GM23338 (cell line): ENCODE measurements at regions not wholly inside any gene's neighbourhood (a gene's known extent, or its start where the extent isn't known, plus 50 kb on each side); places are given as distances from the start of the nearest gene placed in this dataset.

Experiments
- ATAC-seq: fragments of 200-7000 bp; cut with Tn5 transposase; 3 replicates; pipeline ENCODE4 v1.9.1; 2020
- DNase-seq: peaks from one replicate; pipeline ENCODE4 v3.0.0-alpha.2; 2015; ENCODE audit warnings: low spot score
- H2AFZ ChIP-seq: fragments of 200-600 bp; sonication (generic); 2 replicates; pipeline ENCODE4 v1.8.0; 2016; ENCODE audit warnings: antibody characterized with exemption, mild to moderate bottlenecking, moderate library complexity
- H3F3A ChIP-seq: fragments of 200-600 bp; sonication (generic); replicated peaks from 2 replicates; pipeline ENCODE4 v1.8.0; 2017; ENCODE audit warnings: antibody characterized with exemption, mixed run types, low read depth
- H3K27ac ChIP-seq: fragments of 200-600 bp; sonication (generic); 2 replicates; pipeline ENCODE4 v1.6.1; 2016; ENCODE audit warnings: low read depth
- H3K27me3 ChIP-seq: fragments of 200-600 bp; sonication (generic); 2 replicates; pipeline ENCODE4 v1.8.0; 2016; ENCODE audit warnings: mild to moderate bottlenecking, mixed run types, moderate library complexity; ENCODE audit not compliant: insufficient read depth
- H3K36me3 ChIP-seq: fragments of 200-600 bp; sonication (generic); 2 replicates; pipeline ENCODE4 v1.8.0; 2016; ENCODE audit warnings: mild to moderate bottlenecking; ENCODE audit not compliant: insufficient read depth
- H3K4me1 ChIP-seq: fragments of 200-600 bp; sonication (generic); 2 replicates; pipeline ENCODE4 v1.8.0; 2016; ENCODE audit warnings: mild to moderate bottlenecking, moderate library complexity; ENCODE audit not compliant: insufficient read depth
- H3K4me2 ChIP-seq: fragments of 200-600 bp; sonication (generic); 2 replicates; pipeline ENCODE4 v1.7.1; 2017; ENCODE audit warnings: mixed run types
- H3K4me3 ChIP-seq: fragments of 200-600 bp; sonication (generic); 2 replicates; pipeline ENCODE4 v1.6.1; 2016; ENCODE audit warnings: mixed run types
- H3K79me2 ChIP-seq: fragments of 200-600 bp; sonication (generic); replicated peaks from 2 replicates; pipeline ENCODE4 v1.8.0; 2017; ENCODE audit warnings: mild to moderate bottlenecking; ENCODE audit not compliant: insufficient read depth
- H3K9me2 ChIP-seq: fragments of 200-600 bp; sonication (generic); 2 replicates; pipeline ENCODE4 v1.8.0; 2017; ENCODE audit not compliant: insufficient read depth
- H4K20me1 ChIP-seq: fragments of 200-600 bp; sonication (generic); replicated peaks from 2 replicates; pipeline ENCODE4 v1.8.0; 2017; ENCODE audit warnings: mild to moderate bottlenecking; ENCODE audit not compliant: insufficient read depth
- H3K27ac Mint-ChIP-seq: 2 replicates; pipeline ENCODE4 v1.8.0; 2020; ENCODE audit warnings: inconsistent platforms, mild to moderate bottlenecking, moderate library complexity, mixed read lengths
- H3K27me3 Mint-ChIP-seq: 3 replicates; pipeline ENCODE4 v1.8.0; 2022; ENCODE audit warnings: low read depth, mild to moderate bottlenecking, moderate library complexity, mixed read lengths, inconsistent platforms; ENCODE audit not compliant: insufficient read depth, poor library complexity
- H3K36me3 Mint-ChIP-seq: 3 replicates; pipeline ENCODE4 v1.8.0; 2021; ENCODE audit warnings: low read depth, mild to moderate bottlenecking, inconsistent platforms, moderate library complexity, mixed read lengths
- H3K4me1 Mint-ChIP-seq: 3 replicates; pipeline ENCODE4 v1.8.0; 2020; ENCODE audit warnings: mild to moderate bottlenecking, inconsistent platforms, mixed read lengths
- H3K4me3 Mint-ChIP-seq: 3 replicates; pipeline ENCODE4 v1.8.0; 2021; ENCODE audit warnings: moderate library complexity, mild to moderate bottlenecking, inconsistent platforms, mixed read lengths
- H3K9me3 Mint-ChIP-seq: 3 replicates; pipeline ENCODE4 v1.8.0; 2020; ENCODE audit warnings: moderate library complexity, mild to moderate bottlenecking, inconsistent platforms, mixed read lengths
- CREB1 ChIP-seq: fragments of 250-450 bp; sonication (Bioruptor Pico); IDR thresholded peaks from 2 replicates; pipeline ENCODE4 v1.5.0; 2020; ENCODE audit warnings: low read depth, mild to moderate bottlenecking, moderate library complexity
- EZH2 ChIP-seq: fragments of 200-600 bp; sonication (generic); IDR thresholded peaks from one replicate; pipeline ENCODE4 v1.8.0; 2017; ENCODE audit warnings: antibody characterized with exemption, mild to moderate bottlenecking, low read depth; ENCODE audit not compliant: unreplicated experiment
- EZH2phosphoT487 ChIP-seq: fragments of 200-600 bp; sonication (generic); IDR thresholded peaks from one replicate; pipeline ENCODE4 v1.8.1; 2018; ENCODE audit warnings: antibody characterized with exemption; ENCODE audit not compliant: unreplicated experiment
- JUNB ChIP-seq: IDR thresholded peaks from one replicate; pipeline ENCODE4 v1.6.1; 2016; ENCODE audit warnings: antibody characterized with exemption; ENCODE audit not compliant: unreplicated experiment
- NANOG ChIP-seq: IDR thresholded peaks from 2 replicates; pipeline ENCODE4 v1.6.1; 2016; ENCODE audit warnings: antibody characterized with exemption, borderline replicate concordance
- POLR2AphosphoS5 ChIP-seq: IDR thresholded peaks from 2 replicates; pipeline ENCODE4 v1.6.1; 2016; ENCODE audit warnings: antibody characterized with exemption, low read depth
- STAT1 ChIP-seq: IDR thresholded peaks from one replicate; pipeline ENCODE4 v1.6.1; 2016; ENCODE audit warnings: antibody characterized with exemption; ENCODE audit not compliant: unreplicated experiment
- ZNF114 ChIP-seq: fragments of 250-450 bp; sonication (Bioruptor Pico); IDR thresholded peaks from 2 replicates; pipeline ENCODE4 v1.5.0; 2020; ENCODE audit warnings: mild to moderate bottlenecking, moderate library complexity
- ZNF331 ChIP-seq: fragments of 250-450 bp; sonication (Bioruptor Pico); IDR thresholded peaks from 2 replicates; pipeline ENCODE4 v1.5.0; 2020; ENCODE audit warnings: low read depth, mild to moderate bottlenecking, moderate library complexity
- TF ChIP-seq, protein P1 (sequence below): IDR thresholded peaks from one replicate; pipeline ENCODE4 v1.6.1; 2018; ENCODE audit warnings: antibody characterized with exemption; ENCODE audit not compliant: unreplicated experiment
- TF ChIP-seq, protein P2 (sequence below), 2 experiments: fragments of 200-600 bp in 1 of 2; sonication (generic) in 1 of 2; conservative IDR thresholded peaks; 2 replicates each; pipeline versions ENCODE4 v1.5.1 to v1.6.1; 2016 to 2017; ENCODE audit warnings: antibody characterized with exemption in 2 of 2, low read depth in 2 of 2, mild to moderate bottlenecking in 2 of 2, moderate library complexity in 1 of 2
- TF ChIP-seq, protein P3 (sequence below): fragments of 250-450 bp; sonication (Bioruptor Pico); IDR thresholded peaks from 2 replicates; pipeline ENCODE4 v1.5.0; 2020; ENCODE audit warnings: mild to moderate bottlenecking, moderate library complexity
- TF ChIP-seq, protein P4 (sequence below): IDR thresholded peaks from 2 replicates; pipeline ENCODE4 v1.6.1; 2016; ENCODE audit warnings: antibody characterized with exemption

DNA sequence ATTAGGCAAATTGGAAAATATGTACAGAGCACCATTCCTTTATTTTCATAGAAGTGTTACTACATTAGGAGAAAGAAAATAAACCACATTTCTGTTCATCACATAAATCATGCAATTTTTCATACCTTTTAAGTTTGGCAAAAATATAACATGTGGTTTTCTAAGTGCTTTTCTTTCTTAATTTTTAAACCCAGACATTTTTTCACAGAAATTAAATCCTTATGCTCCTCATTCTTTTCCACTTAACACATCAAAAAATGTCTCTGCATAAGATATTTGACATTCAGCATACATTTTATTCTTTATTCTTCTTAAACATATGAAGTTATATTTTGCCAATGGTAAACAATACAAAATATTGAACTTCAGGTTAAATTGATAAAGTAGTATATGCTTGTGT is 826.6 kb upstream of the SLIT2 start:
- Histone ChIP-seq H3K4me3 (no peak overlapping the region), H3F3A (no peaks in the 10 kb centered on the region), H3K4me2 (no peak overlapping the region), H3K79me2 (no peaks in the 10 kb centered on the region), H4K20me1 (no peaks in the 10 kb centered on the region), H3K9me2 (no peaks in the 10 kb centered on the region; the same call in 1 of the 2 replicates), H3K27me3 (peaks cover 51% of the 10 kb centered on the region), H2AFZ (no peak overlapping the region), H3K36me3 (no peaks in the 10 kb centered on the region), H3K27ac (no peak overlapping the region), H3K4me1 (no peaks in the 10 kb centered on the region)
- TF ChIP-seq STAT1 (no peak), NANOG (no peak), ZNF331 (no peak), JUNB (no peak), EZH2phosphoT487 (no peak), POLR2AphosphoS5 (no peak), EZH2 (no peak), ZNF114 (CRISPR knock-in tag) (no peak), CREB1 (CRISPR knock-in tag) (no peak)
- TF ChIP-seq, protein P1, sequence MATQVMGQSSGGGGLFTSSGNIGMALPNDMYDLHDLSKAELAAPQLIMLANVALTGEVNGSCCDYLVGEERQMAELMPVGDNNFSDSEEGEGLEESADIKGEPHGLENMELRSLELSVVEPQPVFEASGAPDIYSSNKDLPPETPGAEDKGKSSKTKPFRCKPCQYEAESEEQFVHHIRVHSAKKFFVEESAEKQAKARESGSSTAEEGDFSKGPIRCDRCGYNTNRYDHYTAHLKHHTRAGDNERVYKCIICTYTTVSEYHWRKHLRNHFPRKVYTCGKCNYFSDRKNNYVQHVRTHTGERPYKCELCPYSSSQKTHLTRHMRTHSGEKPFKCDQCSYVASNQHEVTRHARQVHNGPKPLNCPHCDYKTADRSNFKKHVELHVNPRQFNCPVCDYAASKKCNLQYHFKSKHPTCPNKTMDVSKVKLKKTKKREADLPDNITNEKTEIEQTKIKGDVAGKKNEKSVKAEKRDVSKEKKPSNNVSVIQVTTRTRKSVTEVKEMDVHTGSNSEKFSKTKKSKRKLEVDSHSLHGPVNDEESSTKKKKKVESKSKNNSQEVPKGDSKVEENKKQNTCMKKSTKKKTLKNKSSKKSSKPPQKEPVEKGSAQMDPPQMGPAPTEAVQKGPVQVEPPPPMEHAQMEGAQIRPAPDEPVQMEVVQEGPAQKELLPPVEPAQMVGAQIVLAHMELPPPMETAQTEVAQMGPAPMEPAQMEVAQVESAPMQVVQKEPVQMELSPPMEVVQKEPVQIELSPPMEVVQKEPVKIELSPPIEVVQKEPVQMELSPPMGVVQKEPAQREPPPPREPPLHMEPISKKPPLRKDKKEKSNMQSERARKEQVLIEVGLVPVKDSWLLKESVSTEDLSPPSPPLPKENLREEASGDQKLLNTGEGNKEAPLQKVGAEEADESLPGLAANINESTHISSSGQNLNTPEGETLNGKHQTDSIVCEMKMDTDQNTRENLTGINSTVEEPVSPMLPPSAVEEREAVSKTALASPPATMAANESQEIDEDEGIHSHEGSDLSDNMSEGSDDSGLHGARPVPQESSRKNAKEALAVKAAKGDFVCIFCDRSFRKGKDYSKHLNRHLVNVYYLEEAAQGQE, result no peak
- TF ChIP-seq, protein P2, sequence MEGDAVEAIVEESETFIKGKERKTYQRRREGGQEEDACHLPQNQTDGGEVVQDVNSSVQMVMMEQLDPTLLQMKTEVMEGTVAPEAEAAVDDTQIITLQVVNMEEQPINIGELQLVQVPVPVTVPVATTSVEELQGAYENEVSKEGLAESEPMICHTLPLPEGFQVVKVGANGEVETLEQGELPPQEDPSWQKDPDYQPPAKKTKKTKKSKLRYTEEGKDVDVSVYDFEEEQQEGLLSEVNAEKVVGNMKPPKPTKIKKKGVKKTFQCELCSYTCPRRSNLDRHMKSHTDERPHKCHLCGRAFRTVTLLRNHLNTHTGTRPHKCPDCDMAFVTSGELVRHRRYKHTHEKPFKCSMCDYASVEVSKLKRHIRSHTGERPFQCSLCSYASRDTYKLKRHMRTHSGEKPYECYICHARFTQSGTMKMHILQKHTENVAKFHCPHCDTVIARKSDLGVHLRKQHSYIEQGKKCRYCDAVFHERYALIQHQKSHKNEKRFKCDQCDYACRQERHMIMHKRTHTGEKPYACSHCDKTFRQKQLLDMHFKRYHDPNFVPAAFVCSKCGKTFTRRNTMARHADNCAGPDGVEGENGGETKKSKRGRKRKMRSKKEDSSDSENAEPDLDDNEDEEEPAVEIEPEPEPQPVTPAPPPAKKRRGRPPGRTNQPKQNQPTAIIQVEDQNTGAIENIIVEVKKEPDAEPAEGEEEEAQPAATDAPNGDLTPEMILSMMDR (conservative IDR thresholded peaks at IDR 0.05; ENCODE audit: low read depth in 2 of 2), result no peak
- TF ChIP-seq, protein P3, sequence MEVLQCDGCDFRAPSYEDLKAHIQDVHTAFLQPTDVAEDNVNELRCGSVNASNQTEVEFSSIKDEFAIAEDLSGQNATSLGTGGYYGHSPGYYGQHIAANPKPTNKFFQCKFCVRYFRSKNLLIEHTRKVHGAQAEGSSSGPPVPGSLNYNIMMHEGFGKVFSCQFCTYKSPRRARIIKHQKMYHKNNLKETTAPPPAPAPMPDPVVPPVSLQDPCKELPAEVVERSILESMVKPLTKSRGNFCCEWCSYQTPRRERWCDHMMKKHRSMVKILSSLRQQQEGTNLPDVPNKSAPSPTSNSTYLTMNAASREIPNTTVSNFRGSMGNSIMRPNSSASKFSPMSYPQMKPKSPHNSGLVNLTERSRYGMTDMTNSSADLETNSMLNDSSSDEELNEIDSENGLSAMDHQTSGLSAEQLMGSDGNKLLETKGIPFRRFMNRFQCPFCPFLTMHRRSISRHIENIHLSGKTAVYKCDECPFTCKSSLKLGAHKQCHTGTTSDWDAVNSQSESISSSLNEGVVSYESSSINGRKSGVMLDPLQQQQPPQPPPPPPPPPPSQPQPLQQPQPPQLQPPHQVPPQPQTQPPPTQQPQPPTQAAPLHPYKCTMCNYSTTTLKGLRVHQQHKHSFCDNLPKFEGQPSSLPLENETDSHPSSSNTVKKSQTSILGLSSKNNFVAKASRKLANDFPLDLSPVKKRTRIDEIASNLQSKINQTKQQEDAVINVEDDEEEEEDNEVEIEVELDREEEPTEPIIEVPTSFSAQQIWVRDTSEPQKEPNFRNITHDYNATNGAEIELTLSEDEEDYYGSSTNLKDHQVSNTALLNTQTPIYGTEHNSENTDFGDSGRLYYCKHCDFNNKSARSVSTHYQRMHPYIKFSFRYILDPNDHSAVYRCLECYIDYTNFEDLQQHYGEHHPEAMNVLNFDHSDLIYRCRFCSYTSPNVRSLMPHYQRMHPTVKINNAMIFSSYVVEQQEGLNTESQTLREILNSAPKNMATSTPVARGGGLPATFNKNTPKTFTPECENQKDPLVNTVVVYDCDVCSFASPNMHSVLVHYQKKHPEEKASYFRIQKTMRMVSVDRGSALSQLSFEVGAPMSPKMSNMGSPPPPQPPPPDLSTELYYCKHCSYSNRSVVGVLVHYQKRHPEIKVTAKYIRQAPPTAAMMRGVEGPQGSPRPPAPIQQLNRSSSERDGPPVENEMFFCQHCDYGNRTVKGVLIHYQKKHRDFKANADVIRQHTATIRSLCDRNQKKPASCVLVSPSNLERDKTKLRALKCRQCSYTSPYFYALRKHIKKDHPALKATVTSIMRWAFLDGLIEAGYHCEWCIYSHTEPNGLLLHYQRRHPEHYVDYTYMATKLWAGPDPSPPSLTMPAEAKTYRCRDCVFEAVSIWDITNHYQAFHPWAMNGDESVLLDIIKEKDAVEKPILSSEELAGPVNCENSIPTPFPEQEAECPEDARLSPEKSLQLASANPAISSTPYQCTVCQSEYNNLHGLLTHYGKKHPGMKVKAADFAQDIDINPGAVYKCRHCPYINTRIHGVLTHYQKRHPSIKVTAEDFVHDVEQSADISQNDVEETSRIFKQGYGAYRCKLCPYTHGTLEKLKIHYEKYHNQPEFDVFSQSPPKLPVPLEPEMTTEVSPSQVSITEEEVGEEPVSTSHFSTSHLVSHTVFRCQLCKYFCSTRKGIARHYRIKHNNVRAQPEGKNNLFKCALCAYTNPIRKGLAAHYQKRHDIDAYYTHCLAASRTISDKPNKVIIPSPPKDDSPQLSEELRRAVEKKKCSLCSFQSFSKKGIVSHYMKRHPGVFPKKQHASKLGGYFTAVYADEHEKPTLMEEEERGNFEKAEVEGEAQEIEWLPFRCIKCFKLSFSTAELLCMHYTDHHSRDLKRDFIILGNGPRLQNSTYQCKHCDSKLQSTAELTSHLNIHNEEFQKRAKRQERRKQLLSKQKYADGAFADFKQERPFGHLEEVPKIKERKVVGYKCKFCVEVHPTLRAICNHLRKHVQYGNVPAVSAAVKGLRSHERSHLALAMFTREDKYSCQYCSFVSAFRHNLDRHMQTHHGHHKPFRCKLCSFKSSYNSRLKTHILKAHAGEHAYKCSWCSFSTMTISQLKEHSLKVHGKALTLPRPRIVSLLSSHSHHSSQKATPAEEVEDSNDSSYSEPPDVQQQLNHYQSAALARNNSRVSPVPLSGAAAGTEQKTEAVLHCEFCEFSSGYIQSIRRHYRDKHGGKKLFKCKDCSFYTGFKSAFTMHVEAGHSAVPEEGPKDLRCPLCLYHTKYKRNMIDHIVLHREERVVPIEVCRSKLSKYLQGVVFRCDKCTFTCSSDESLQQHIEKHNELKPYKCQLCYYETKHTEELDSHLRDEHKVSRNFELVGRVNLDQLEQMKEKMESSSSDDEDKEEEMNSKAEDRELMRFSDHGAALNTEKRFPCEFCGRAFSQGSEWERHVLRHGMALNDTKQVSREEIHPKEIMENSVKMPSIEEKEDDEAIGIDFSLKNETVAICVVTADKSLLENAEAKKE, result no peak
- TF ChIP-seq, protein P4, sequence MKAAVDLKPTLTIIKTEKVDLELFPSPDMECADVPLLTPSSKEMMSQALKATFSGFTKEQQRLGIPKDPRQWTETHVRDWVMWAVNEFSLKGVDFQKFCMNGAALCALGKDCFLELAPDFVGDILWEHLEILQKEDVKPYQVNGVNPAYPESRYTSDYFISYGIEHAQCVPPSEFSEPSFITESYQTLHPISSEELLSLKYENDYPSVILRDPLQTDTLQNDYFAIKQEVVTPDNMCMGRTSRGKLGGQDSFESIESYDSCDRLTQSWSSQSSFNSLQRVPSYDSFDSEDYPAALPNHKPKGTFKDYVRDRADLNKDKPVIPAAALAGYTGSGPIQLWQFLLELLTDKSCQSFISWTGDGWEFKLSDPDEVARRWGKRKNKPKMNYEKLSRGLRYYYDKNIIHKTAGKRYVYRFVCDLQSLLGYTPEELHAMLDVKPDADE, result no peak
- Mint-ChIP-seq H3K36me3 (peaks cover 11% of the 10 kb centered on the region; the same call in 1 of the 3 replicates), H3K4me3 (no peak overlapping the region), H3K27me3 (peaks cover 32% of the 10 kb centered on the region), H3K4me1 (no peaks in the 10 kb centered on the region), H3K27ac (no peak overlapping the region), H3K9me3 (peaks cover 25% of the 10 kb centered on the region)
- ATAC-seq (no peak), DNase-seq (no peak)
